CD4-positive, alpha-beta T cell (primary cell): ENCODE measurements at regions not wholly inside any gene's neighbourhood (a gene's known extent, or its start where the extent isn't known, plus 50 kb on each side); places are given as distances from the start of the nearest gene placed in this dataset.

Source experiments
- ATAC-seq: fragments of 200-7000 bp; cut with Tn5 transposase; one replicate; pipeline ENCODE4 v1.10.0; 2022; ENCODE audit warnings: mild to moderate bottlenecking; ENCODE audit not compliant: poor library complexity
- CTCF ChIA-PET: fragments of 350-600 bp; sonication (Branson Sonifier 250); formaldehyde crosslinking; loops from one replicate; lab custom pipeline; 2021; ENCODE audit warnings: antibody characterized with exemption, inconsistent platforms; lab: Charles Lee
- POLR2A ChIA-PET: fragments of 350-600 bp; sonication (Branson Sonifier 250); formaldehyde crosslinking; loops from one replicate; lab custom pipeline; 2021; ENCODE audit warnings: antibody characterized with exemption, inconsistent platforms; lab: Charles Lee
- DNase-seq, 14 experiments: peaks; one replicate each; pipeline ENCODE4 v3.0.0-alpha.2; 2013 to 2020; ENCODE audit warnings: mixed read lengths in 2 of 14
- H3K27ac ChIP-seq, 2 donors: one replicate each; pipeline versions ENCODE4 v1.5.1 to v1.7.0; 2013; ENCODE audit warnings: low read length in 2 of 2, low read depth in 1 of 2, mild to moderate bottlenecking in 1 of 2
- H3K27me3 ChIP-seq, 2 experiments: 1 replicate in 1 of 2; 2 replicates in 1 of 2; pipeline versions ENCODE4 v1.6.1 to v1.7.0; 2013; ENCODE audit warnings: low read length in 2 of 2, control low read depth in 1 of 2, mild to moderate bottlenecking in 1 of 2, moderate library complexity in 1 of 2; ENCODE audit not compliant: insufficient read depth in 2 of 2, control insufficient read depth in 1 of 2
- H3K36me3 ChIP-seq: one replicate; pipeline ENCODE4 v1.6.1; 2013; ENCODE audit warnings: low read length, control low read depth; ENCODE audit not compliant: insufficient read depth
- H3K4me1 ChIP-seq: one replicate; pipeline ENCODE4 v1.6.1; 2013; ENCODE audit warnings: low read length, control low read depth; ENCODE audit not compliant: insufficient read depth
- H3K4me3 ChIP-seq: one replicate; pipeline ENCODE4 v1.5.1; 2013; ENCODE audit warnings: mild to moderate bottlenecking, low read length, moderate library complexity
- H3K9me3 ChIP-seq, 2 experiments: 1 replicate in 1 of 2; 2 replicates in 1 of 2; pipeline versions ENCODE4 v1.6.1 to v1.7.0; 2013; ENCODE audit warnings: low read length in 2 of 2, mild to moderate bottlenecking in 2 of 2, control low read depth in 1 of 2, moderate library complexity in 1 of 2; ENCODE audit not compliant: control insufficient read depth in 1 of 2, insufficient read depth in 1 of 2
- H3K27ac Mint-ChIP-seq: one replicate; pipeline ENCODE4 v1.8.0; 2020; ENCODE audit warnings: mixed read lengths
- H3K27me3 Mint-ChIP-seq: one replicate; pipeline ENCODE4 v1.8.0; 2021; ENCODE audit warnings: mixed read lengths
- H3K36me3 Mint-ChIP-seq: one replicate; pipeline ENCODE4 v1.8.0; 2021; ENCODE audit warnings: low read depth, mixed read lengths
- H3K4me1 Mint-ChIP-seq: one replicate; pipeline ENCODE4 v1.8.0; 2021; ENCODE audit warnings: low read depth, mixed read lengths
- H3K4me3 Mint-ChIP-seq: one replicate; pipeline ENCODE4 v1.8.0; 2020; ENCODE audit warnings: mild to moderate bottlenecking, mixed read lengths
- H3K9me3 Mint-ChIP-seq: one replicate; pipeline ENCODE4 v1.8.0; 2020; ENCODE audit warnings: mixed read lengths
- CTCF ChIP-seq: fragments of 200-600 bp; IDR thresholded peaks from one replicate; pipeline ENCODE4 v1.8.0; 2022; ENCODE audit warnings: antibody characterized with exemption, mild to moderate bottlenecking
- intact Hi-C, 2 experiments: fragments of 100-400 bp; cut with DNase I in 1 of 2; cut with micrococcal nuclease in 1 of 2; formaldehyde crosslinking; loops; one replicate each; pipeline versions ENCODE4 v1.15.1 to v1.9.0; 2023 to 2025; cut with DNase I, micrococcal nuclease

- CTCF ChIA-PET = no interaction called here
- POLR2A ChIA-PET = no interaction called here
- H3K4me1 Mint-ChIP-seq = no peaks in the 10 kb centered on the region
- no peaks in the 10 kb centered on the region for H3K9me3 Mint-ChIP-seq
- H3K27me3 Mint-ChIP-seq = no peaks in the 10 kb centered on the region
- H3K27me3 ChIP-seq = no peaks in the 10 kb centered on the region
- no peaks in the 10 kb centered on the region for H3K9me3 ChIP-seq
- no peaks in the 10 kb centered on the region for H3K4me1 ChIP-seq
- intact Hi-C loops = no loop called here
- H3K36me3 Mint-ChIP-seq = no peaks in the 10 kb centered on the region
- H3K4me3 Mint-ChIP-seq = no peak overlapping the region
- H3K27ac Mint-ChIP-seq = no peak overlapping the region
- H3K36me3 ChIP-seq = no peaks in the 10 kb centered on the region
- no peak for DNase-seq
- H3K4me3 ChIP-seq = no peak overlapping the region
- ATAC-seq = no peak
- no peak for TF ChIP-seq CTCF
- no peak overlapping the region for H3K27ac ChIP-seq
Observed at GRCh38 chrX:45274576-45274975, 73.9 kb upstream of the DIPK2B start.

DNA sequence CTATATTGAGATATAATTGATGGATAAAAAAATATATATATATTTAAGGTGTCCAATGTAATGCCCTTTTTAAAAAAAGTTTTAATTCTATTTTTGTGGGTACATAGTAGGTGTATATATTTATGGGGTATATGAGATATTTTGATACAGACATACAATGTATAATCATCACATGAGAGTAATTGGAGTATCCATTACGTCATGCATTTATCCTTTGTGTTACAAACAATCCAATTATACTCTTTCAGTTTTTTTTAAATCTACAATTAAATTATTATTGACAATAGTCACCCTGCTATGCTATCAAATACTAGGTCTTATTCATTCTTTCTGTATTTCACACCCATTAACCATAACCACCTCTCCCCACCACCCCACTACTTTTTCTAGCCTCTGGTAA is 66.3 kb upstream of the DIPK2B start:
- H3K27me3 ChIP-seq = no peaks in the 10 kb centered on the region
- H3K36me3 ChIP-seq = no peaks in the 10 kb centered on the region
- no peaks in the 10 kb centered on the region for H3K4me1 ChIP-seq
- H3K9me3 ChIP-seq = no peaks in the 10 kb centered on the region
- intact Hi-C loops = no loop called here
- TF ChIP-seq CTCF = no peak
- no peak overlapping the region for H3K27ac ChIP-seq
- H3K4me3 ChIP-seq = no peak overlapping the region
- CTCF ChIA-PET = no interaction called here
- DNase-seq (no peak), ATAC-seq (no peak)
- no peaks in the 10 kb centered on the region for H3K36me3 Mint-ChIP-seq
- POLR2A ChIA-PET = no interaction called here
- no peaks in the 10 kb centered on the region for H3K9me3 Mint-ChIP-seq
- no peaks in the 10 kb centered on the region for H3K27me3 Mint-ChIP-seq
- no peak overlapping the region for H3K27ac Mint-ChIP-seq
- no peaks in the 10 kb centered on the region for H3K4me1 Mint-ChIP-seq
- H3K4me3 Mint-ChIP-seq = no peak overlapping the region

DNA sequence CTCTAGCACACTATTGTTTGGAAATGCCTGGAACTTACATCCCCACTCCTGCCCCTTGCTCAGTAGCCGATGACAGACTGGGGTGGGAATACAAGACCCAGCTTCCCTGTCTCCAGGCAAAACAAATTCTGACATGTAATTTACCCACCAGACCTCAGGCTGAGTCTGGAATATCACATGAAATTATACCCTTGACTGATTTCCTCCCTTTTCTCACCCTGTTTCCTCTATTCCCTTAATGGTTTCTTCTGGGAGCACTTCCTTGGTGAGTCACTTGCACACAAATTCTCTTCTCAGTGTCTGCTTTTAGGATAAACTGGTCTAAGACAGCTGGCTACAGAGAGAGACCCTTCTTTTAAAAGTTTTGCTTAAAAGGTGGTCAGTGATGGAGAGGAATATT is 65.8 kb upstream of the DIPK2B start:
- CTCF ChIA-PET = no interaction called here
- H3K27ac ChIP-seq = no peak overlapping the region
- Mint-ChIP-seq H3K4me1 (no peaks in the 10 kb centered on the region), H3K9me3 (no peaks in the 10 kb centered on the region), H3K36me3 (no peaks in the 10 kb centered on the region), H3K27ac (no peak overlapping the region), H3K4me3 (no peak overlapping the region), H3K27me3 (no peaks in the 10 kb centered on the region)
- no peaks in the 10 kb centered on the region for H3K9me3 ChIP-seq
- H3K36me3 ChIP-seq = no peaks in the 10 kb centered on the region
- H3K27me3 ChIP-seq = no peaks in the 10 kb centered on the region
- H3K4me1 ChIP-seq = no peaks in the 10 kb centered on the region
- POLR2A ChIA-PET = no interaction called here
- ATAC-seq (no peak), DNase-seq (no peak)
- H3K4me3 ChIP-seq = no peak overlapping the region
- intact Hi-C loops = no loop called here
- no peak for TF ChIP-seq CTCF
